ENCODE measurements at regions not wholly inside any gene's neighbourhood (a gene's known extent, or its start where the extent isn't known, plus 50 kb on each side); places are given as distances from the start of the nearest gene placed in this dataset.
"Not testable (repeated sequence)": the region's sequence is repeated elsewhere in the genome, so short reads cannot be mapped to it uniquely, and the experiment has no call there.

- no peak for DNase-seq
These were observed 994.9 kb downstream of the DIPK2A start for GRCh38 chr3:144966560-144966959.

DNA sequence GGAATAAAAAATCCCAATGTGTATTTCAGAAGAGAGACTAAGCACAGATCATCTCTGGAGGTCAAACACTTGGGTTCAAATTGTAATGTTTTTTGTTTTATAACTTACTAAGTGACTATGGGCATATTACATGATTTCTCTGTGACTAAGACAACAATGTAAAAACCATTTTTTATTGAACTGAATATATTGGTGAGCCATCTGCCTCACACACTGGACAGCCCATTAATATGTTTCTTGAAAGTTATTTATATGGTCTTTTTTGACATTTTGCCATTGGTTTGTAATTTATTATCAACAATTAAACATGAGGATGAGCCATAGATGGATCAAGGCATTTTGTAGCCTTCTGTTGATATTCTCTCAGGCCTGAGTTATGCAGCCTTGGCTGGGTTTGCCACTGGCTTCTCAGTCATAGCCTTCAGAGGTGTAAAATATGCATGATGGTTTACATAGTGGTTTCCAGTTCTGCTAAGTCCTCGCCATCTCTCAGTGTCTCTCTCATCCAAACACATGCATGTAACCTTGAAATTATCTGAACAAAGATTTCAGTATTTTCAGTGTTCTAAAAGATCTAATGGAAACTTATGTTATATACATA is 997.2 kb downstream of the DIPK2A start:
- DNase-seq, result no peak

DNA sequence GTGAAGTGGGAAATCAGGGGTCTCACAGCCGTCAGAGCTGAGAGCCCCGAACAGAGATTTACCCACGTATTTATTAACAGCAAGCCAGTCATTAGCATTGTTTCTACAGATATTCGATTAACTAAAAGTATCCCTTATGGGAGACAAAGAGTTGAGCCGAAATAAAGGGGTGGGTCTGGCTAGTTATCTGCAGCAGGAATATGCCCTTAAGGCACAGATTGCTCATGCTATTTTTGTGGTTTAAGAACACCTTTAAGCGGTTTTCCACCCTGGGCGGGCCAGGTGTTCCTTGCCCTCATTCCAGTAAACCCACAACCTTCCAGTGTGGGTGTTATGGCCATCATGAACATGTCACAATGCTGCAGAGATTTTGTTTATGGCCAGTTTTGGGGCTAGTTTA is 1012.9 kb downstream of the DIPK2A start:
- not testable (repeated sequence) for DNase-seq

DNA sequence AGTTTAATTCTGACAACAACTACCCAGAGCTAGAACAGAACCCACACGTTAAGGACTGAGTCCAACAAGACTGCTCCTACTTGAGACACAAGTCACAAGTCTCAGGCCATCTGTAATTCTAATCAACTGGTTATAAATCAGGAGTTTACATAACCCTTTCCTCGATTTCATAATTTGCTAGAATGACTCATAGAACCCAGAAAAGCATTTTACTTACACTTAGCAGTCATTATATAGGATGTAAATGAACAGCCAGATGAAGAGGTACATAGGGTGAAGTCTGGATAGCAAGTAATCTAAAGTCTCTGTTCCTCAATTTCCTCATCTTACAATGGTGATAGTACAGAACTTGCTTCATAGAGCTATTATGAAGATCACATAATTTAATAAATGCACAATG is 1018.2 kb downstream of the DIPK2A start:
- DNase-seq, result no peak

- no peak for DNase-seq
These were observed 1024.2 kb downstream of the DIPK2A start for GRCh38 chr3:144995856-144996255.

GRCh38 chr3:145005427-145005826 is 1033.8 kb downstream of the DIPK2A start:
- no peak for DNase-seq

DNA sequence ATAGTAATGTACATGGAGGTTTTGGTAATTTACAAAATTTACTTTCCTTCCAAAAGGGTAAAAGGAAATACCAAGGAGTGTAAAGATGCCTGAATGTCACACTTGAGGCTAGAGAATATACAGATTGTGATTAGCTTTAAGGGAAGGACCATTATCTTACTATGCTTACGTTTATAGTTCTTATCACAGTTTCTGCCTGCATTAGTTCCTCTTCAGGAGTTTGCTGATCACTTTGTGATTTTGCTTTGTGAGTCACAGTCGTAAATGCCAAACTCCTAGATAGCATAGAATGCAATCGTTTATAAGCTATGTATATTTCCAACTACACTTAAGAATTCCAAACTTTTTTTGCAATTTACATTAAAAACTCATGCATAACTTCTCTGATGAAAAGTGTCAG is 1034.6 kb downstream of the DIPK2A start:
- DNase-seq, result no peak

DNA sequence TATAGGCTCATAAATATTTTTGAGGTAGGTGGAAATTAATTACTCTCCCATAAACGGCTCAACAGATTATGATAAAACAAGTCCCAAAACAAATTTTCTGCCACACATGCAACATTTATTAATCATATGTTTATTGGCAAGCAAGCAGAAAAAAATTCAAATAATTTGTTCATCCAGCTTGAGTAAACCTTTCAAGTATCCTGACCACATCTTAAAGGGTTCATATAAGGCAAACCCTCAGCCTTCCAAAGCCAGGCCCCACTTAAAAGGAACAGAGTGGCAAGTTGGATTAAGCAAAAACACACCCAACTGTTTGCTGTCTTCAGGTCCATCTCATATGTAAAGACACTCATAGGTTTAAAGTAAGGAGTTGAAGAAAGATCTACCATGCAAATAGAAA is 1042.3 kb downstream of the DIPK2A start:
- no peak for DNase-seq

DNA sequence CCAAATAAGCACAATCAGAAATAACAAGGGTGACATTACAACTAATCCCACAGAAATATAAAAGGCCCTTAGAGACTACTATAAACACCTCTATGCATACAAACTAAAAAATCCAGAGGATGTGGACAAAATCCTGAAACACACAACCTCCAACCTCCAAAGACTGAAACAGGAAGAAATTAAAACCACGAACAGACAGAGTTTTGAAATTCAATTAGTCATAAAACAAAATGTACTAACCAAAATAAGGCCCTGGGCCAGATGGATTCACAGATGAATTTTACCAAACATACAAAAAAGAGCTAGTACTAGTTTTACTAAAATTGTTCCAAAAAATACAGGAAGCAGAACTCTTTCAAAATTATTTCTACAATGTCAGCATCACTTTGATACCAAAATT is 1043.6 kb downstream of the DIPK2A start:
- no peak for DNase-seq

DNA sequence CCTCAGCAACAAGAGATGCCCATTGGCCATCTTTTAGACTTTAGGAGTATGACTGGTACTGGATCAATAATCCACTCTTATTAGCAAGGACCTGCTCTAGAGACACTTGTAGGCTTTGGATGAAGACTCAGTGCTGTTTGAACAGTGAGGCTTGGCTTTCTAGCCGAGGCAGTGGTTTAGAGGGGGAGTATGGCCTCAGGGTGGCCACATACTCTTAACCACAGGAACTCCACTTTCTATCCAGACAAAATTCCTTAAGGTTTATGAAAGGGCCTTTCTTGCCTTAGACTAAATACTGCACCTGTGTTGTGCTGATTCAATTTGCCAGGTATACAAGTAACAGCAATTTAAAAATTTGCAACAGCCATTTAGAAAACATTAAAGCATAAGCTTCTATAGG is 1046.3 kb downstream of the DIPK2A start:
- DNase-seq, result no peak

- no peak for DNase-seq
These were observed 1050.8 kb downstream of the DIPK2A start for GRCh38 chr3:145022447-145022846.

- DNase-seq, result no peak
These were observed 1053.1 kb downstream of the DIPK2A start for GRCh38 chr3:145024700-145025099.

DNA sequence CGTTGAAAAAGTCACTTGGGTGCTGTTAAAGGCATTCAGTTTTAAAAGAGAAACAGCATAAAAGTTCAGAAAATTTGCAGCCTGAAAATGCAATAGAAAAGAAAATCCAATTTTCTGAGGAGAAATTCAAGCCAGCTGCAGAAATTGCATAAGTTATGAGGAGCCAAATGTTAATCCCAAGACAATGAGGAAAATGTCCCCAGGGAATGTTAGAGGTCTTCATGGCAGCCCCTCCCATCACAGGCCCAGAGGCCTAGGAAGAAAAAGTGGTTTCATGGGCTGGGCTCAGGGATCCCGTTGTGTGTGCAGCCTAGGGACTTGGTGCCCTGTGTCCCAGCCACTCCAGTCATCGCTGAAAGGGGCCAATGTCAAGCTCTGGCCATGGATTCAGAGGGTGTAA is 1055.6 kb downstream of the DIPK2A start:
- DNase-seq, result not testable (repeated sequence)

- no peak for DNase-seq
These were observed 1061.2 kb downstream of the DIPK2A start for GRCh38 chr3:145032791-145033190.

GRCh38 chr3:145035682-145036081 is 1064.1 kb downstream of the DIPK2A start:
- DNase-seq, result no peak

GRCh38 chr3:145054055-145054454 is 1082.4 kb downstream of the DIPK2A start:
- not testable (repeated sequence) for DNase-seq

DNA sequence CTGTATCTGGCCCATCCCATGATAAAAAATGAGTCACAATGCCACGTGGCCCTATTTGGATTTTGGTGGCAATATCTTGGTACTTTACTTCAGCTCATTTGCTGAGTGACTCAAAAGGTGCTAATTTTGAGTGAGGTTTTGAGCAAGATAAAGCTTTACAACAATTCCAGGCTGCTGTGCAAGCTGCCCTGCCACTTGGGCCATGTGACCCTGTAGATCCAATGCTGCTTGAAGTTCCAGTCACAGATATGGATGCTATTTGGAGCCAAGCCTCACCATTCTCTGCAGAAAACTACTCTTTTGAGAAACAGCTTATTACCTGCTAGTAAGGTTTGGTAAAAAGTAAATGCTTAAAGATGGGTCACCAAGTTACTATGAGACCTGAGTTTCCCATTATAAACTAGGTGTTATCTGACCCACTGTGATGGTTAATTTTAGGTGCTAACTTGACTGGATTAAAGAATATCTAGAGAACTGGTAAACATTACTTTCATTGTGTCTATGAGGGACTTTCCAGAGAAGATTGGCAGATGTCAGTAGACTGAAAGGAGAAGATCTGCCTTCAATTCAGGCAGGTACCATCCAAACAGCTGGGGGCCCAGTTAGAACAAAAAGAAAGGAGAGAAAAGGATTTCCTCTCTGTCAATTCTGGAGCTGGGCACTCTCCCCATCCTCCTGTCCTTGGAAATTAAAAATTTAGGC is 1083.9 kb downstream of the DIPK2A start:
- DNase-seq, result no peak

DNA sequence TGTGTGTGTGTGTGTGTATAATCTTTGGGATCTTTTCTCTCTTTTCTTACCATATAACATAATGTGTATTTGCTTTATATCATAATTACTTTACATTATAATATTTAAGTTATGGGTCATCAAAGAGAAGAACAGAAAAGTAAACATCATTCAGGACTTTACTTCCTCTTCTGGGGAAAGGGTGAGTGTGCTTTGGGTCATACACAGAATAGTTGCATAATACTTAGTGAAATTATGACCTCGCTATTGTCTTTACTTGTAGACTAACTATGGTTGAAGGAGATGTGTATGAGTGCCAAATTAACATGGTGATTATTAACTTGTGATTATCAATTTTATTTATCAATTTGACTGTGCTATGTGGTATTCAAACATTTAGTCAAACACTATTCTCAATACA is 1086.9 kb downstream of the DIPK2A start:
- DNase-seq, result no peak

DNA sequence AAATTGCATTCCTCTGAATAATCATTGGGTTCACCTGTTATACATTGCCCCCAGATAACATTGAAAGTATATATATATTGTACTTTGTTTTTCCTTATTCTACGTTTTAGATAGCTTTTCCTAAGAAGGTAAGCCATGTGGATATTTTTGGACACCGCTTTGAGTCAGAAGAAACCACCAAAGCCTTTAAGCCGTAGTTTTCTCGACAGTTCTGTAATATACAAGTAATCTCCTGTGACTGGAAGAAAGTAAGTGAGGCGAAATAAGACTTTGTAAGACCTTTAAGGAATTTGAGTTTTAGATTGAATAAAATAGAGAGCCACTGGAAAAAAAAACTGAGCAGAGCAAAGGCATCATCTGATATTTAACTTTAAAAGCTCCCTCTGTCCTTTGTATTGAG is 1092.0 kb downstream of the DIPK2A start:
- DNase-seq, result no peak

GRCh38 chr3:145070795-145071194 is 1090.2 kb downstream of the PLOD2 start:
- DNase-seq, result no peak

DNA sequence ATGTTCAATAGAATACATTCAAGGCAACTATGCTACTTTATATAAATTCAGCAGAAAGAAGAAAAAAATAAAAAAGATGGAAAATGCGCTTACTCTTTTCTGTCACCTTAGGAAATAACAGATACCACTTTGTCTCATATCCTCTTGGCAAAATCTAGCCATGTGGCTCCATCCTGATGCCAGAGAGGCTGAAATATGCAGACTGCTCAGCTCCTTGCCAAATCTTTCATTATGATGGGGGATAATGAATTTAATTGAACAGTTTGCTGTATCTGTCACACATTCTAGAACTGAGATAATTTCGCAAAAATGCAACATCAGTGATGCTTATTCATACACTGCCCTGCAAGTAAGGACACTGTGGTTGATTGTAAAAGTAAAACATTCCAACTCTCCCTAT is 1081.5 kb downstream of the PLOD2 start:
- DNase-seq, result no peak

- DNase-seq, result no peak
These were observed 1073.9 kb downstream of the PLOD2 start for GRCh38 chr3:145087038-145087437.

DNA sequence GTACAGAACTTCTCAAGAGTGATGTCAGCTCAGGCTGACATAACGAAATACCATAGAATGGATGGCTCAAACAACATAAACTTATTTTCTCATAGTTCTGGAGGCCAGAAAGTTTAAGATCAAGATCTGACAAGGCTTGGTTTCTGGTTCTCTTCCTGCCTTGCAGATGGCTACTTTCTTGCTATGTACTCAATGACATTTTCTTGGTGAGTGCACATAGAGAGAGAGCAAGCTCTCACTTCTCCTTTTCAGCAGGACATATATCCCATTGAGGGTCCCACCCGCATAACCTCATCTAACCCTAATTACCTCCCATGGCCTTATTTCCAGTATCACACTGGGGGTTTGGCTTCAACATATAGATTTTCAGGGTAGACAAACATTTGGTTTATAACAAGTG is 1072.1 kb downstream of the PLOD2 start:
- DNase-seq, result no peak

DNA sequence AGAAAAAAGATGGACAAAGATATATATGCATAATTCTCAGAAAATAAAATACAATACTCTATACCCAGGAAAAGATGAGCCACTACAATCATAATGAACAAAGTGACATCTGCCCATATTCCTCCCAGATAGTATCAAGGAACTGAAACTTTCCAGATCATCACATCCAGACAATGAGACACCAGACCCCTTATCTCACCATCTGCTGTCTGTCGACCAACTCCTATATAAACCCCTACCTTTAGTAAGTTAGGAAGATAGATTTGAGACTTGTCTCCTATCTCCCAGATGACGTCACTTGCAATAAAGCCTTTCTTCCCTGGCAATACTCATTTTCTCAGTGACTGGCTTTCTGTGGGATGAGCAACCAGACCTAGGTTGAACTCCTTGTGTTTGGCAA is 1071.6 kb downstream of the PLOD2 start:
- no peak for DNase-seq

DNA sequence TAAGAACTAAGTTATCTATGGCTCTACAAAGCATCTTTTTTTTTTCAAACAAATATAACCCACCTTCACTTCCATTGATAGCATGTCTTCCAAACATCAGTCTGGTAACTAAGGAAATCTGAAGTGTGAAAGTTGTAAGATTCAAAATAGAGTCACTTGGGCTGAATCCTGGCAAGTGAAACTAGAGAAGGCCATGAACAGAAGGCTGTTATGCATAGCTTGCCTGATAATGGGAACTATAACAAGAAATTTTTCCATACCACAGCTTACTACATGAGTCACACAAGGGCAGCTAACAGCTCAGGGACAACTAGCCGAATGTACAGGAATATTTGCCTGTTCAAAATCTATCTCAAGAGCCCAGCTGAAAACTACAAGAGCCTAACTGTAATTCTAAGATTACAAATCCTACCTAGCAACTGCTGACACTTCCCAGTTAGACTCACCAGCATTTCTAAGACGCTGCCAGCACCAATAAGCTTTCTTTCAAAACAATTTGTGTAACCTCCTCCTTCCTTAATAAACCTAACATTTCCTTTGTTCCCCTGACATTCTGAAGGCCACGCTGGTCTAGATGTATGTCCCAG is 1066.5 kb downstream of the PLOD2 start:
- DNase-seq, result no peak

Data from 8988T (cell line).